ENCODE measurements at regions not wholly inside any gene's neighbourhood (a gene's known extent, or its start where the extent isn't known, plus 50 kb on each side); places are given as distances from the start of the nearest gene placed in this dataset.

DNA sequence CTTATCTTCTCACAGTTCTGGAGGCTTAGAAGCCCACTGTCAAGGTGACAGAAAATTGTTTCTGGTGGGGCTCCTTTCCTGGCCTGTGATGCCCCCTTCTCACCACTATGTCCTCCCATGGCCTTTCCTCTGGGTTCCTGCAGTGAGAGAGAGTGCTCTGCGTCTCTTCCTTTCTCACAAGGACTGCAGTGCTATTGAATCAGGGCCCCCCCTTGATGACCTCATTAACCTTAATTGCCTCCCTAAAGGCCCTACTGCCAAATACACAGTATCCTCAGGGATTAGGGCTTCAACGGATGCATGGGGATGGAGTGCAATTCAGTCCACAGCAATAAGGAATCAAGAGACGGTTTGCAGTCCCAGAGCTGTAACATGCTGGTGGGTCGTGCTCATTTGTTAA lies 82.0 kb upstream of the GRB10 start:
- Histone ChIP-seq H3K4me1 (ENCODE audit: control insufficient read depth in 1 of 2, insufficient read depth in 2 of 2, low read length in 2 of 2) (peaks cover 2 to 8% of the 10 kb centered on the region in 2 experiments; a peak in 1 of 4 replicates), H3K9me2 (ENCODE audit: insufficient read depth) (no peaks in the 10 kb centered on the region), H3K4me2 (ENCODE audit: low read length) (no peak overlapping the region), H3K36me3 (ENCODE audit: control insufficient read depth in 1 of 2, insufficient read depth in 2 of 2, low read length in 2 of 2) (no peaks in the 10 kb centered on the region), H3K79me2 (ENCODE audit: insufficient read depth, low read length) (no peaks in the 10 kb centered on the region), H3K4me3 (replicated peaks in 1 of 2; ENCODE audit: low read depth in 1 of 2, low read length in 2 of 2) (no peak overlapping the region), H3K9me3 (ENCODE audit: control insufficient read depth in 1 of 2, insufficient read depth in 1 of 2, low read depth in 1 of 2, low read length in 2 of 2) (no peaks in the 10 kb centered on the region), H2AFZ (ENCODE audit: low read depth, low read length, poor library complexity, severe bottlenecking) (no peak overlapping the region), H3K27ac (ENCODE audit: low read depth, low read length) (no peak overlapping the region), H3K9ac (ENCODE audit: low read length) (no peak overlapping the region), H4K20me1 (ENCODE audit: insufficient read depth) (no peaks in the 10 kb centered on the region), H3K27me3 (ENCODE audit: insufficient read depth, low read length) (no peaks in the 10 kb centered on the region)
- POLR2A ChIA-PET, result no interaction called here
- CTCF ChIA-PET, result no interaction called here
- no TSS peak for BruUV-seq (replicated peaks)
- TF ChIP-seq, protein P1, sequence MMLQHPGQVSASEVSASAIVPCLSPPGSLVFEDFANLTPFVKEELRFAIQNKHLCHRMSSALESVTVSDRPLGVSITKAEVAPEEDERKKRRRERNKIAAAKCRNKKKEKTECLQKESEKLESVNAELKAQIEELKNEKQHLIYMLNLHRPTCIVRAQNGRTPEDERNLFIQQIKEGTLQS (IDR thresholded peaks at IDR 0.05), result no peak
- TF ChIP-seq SP1 (IDR thresholded peaks at IDR 0.05; ENCODE audit: low read depth), result no peak
- RAD21 ChIA-PET (ENCODE audit: low non-redundant PET in 1 of 2, low total read pairs in 2 of 2, uncharacterized antibody in 2 of 2, unreplicated experiment in 2 of 2), result no interaction called here
- intact Hi-C loops (cut with micrococcal nuclease), result no loop called here
- ATAC-seq (no peak), DNase-seq (ENCODE audit: low read depth, low spot score) (no peak)

- H2AFZ ChIP-seq (ENCODE audit: low read depth, low read length, poor library complexity, severe bottlenecking), result no peak overlapping the region
- H3K9me3 ChIP-seq (ENCODE audit: control insufficient read depth in 1 of 2, insufficient read depth in 1 of 2, low read depth in 1 of 2, low read length in 2 of 2), result no peaks in the 10 kb centered on the region
- no peak overlapping the region for H3K27ac ChIP-seq (ENCODE audit: low read depth, low read length)
- no peaks in the 10 kb centered on the region for H3K79me2 ChIP-seq (ENCODE audit: insufficient read depth, low read length)
- H3K4me3 ChIP-seq (replicated peaks in 1 of 2; ENCODE audit: low read depth in 1 of 2, low read length in 2 of 2), result no peak overlapping the region
- BruUV-seq (replicated peaks), result no TSS peak
- no peak overlapping the region for H3K4me2 ChIP-seq (ENCODE audit: low read length)
- no peak overlapping the region for H3K9ac ChIP-seq (ENCODE audit: low read length)
- H3K27me3 ChIP-seq (ENCODE audit: insufficient read depth, low read length), result no peaks in the 10 kb centered on the region
- no peaks in the 10 kb centered on the region for H3K4me1 ChIP-seq (ENCODE audit: control insufficient read depth in 1 of 2, insufficient read depth in 2 of 2, low read length in 2 of 2)
- ATAC-seq (no peak), DNase-seq (ENCODE audit: low read depth, low spot score) (no peak)
- TF ChIP-seq SRF (IDR thresholded peaks at IDR 0.05; ENCODE audit: low read depth), result no peak
- no peak for TF ChIP-seq RAD21 (IDR thresholded peaks at IDR 0.05; ENCODE audit: low read depth)
- TF ChIP-seq, protein P1 (IDR thresholded peaks at IDR 0.05), result no peak
- no peak for TF ChIP-seq CTCF (IDR thresholded peaks at IDR 0.05 in 2 of 3, conservative IDR thresholded peaks at IDR 0.05 in 1 of 3; ENCODE audit: borderline replicate concordance in 1 of 3, insufficient read depth in 1 of 3, low read depth in 2 of 3, low read length in 2 of 3)
- TF ChIP-seq, protein P2, sequence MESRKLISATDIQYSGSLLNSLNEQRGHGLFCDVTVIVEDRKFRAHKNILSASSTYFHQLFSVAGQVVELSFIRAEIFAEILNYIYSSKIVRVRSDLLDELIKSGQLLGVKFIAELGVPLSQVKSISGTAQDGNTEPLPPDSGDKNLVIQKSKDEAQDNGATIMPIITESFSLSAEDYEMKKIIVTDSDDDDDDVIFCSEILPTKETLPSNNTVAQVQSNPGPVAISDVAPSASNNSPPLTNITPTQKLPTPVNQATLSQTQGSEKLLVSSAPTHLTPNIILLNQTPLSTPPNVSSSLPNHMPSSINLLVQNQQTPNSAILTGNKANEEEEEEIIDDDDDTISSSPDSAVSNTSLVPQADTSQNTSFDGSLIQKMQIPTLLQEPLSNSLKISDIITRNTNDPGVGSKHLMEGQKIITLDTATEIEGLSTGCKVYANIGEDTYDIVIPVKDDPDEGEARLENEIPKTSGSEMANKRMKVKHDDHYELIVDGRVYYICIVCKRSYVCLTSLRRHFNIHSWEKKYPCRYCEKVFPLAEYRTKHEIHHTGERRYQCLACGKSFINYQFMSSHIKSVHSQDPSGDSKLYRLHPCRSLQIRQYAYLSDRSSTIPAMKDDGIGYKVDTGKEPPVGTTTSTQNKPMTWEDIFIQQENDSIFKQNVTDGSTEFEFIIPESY (IDR thresholded peaks at IDR 0.05; ENCODE audit: extremely low read depth, insufficient replicate concordance, low read length), result no peak
- TF ChIP-seq, protein P3, sequence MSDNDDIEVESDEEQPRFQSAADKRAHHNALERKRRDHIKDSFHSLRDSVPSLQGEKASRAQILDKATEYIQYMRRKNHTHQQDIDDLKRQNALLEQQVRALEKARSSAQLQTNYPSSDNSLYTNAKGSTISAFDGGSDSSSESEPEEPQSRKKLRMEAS (IDR thresholded peaks at IDR 0.05), result no peak
- no peak for TF ChIP-seq TCF7L2 (IDR thresholded peaks at IDR 0.05; ENCODE audit: borderline replicate concordance, extremely low read depth, insufficient read depth, insufficient read length)
- no peak for TF ChIP-seq CEBPB (IDR thresholded peaks at IDR 0.05; ENCODE audit: low read depth)
- TF ChIP-seq EZH2 (IDR thresholded peaks at IDR 0.05), result no peak
- no peak for TF ChIP-seq EZH2phosphoT487 (IDR thresholded peaks at IDR 0.05; ENCODE audit: borderline replicate concordance)
- TF ChIP-seq EGR1 (IDR thresholded peaks at IDR 0.05; ENCODE audit: low read depth), result no peak
- TF ChIP-seq ZFX (IDR thresholded peaks at IDR 0.05), result no peak
- TF ChIP-seq POLR2A (IDR thresholded peaks at IDR 0.05; ENCODE audit: borderline replicate concordance, extremely low read depth, insufficient read depth, insufficient read length), result no peak
- TF ChIP-seq SIN3A (IDR thresholded peaks at IDR 0.05; ENCODE audit: low read depth), result no peak
- no peaks in the 10 kb centered on the region for H3K36me3 ChIP-seq (ENCODE audit: control insufficient read depth in 1 of 2, insufficient read depth in 2 of 2, low read length in 2 of 2)
- CTCF ChIA-PET, result no interaction called here
- RAD21 ChIA-PET (ENCODE audit: low non-redundant PET in 1 of 2, low total read pairs in 2 of 2, uncharacterized antibody in 2 of 2, unreplicated experiment in 2 of 2), result no interaction called here
- H3K9me2 ChIP-seq (ENCODE audit: insufficient read depth), result no peaks in the 10 kb centered on the region
- intact Hi-C loops (cut with micrococcal nuclease), result no loop called here
- H4K20me1 ChIP-seq (ENCODE audit: insufficient read depth), result no peaks in the 10 kb centered on the region
- POLR2A ChIA-PET, result no interaction called here
Observed at GRCh38 chr7:50863053-50863452, 80.4 kb upstream of the GRB10 start.
